Fibroblast of peridontal ligament (primary cell): ENCODE measurements at regions not wholly inside any gene's neighbourhood (a gene's known extent, or its start where the extent isn't known, plus 50 kb on each side); places are given as distances from the start of the nearest gene placed in this dataset.
"Not testable (repeated sequence)": the region's sequence is repeated elsewhere in the genome, so short reads cannot be mapped to it uniquely, and the experiment has no call there.

ENCODE experiments used
- DNase-seq: peaks from one replicate; pipeline ENCODE4 v3.0.0-alpha.2; 2010; ENCODE audit errors: extremely low read depth

GRCh38 chr3:522888-523287 is 326.3 kb downstream of the CHL1 start:
- no peak for DNase-seq

- no peak for DNase-seq
Measured at GRCh38 chr3:525415-525814, 328.9 kb downstream of the CHL1 start.

DNA sequence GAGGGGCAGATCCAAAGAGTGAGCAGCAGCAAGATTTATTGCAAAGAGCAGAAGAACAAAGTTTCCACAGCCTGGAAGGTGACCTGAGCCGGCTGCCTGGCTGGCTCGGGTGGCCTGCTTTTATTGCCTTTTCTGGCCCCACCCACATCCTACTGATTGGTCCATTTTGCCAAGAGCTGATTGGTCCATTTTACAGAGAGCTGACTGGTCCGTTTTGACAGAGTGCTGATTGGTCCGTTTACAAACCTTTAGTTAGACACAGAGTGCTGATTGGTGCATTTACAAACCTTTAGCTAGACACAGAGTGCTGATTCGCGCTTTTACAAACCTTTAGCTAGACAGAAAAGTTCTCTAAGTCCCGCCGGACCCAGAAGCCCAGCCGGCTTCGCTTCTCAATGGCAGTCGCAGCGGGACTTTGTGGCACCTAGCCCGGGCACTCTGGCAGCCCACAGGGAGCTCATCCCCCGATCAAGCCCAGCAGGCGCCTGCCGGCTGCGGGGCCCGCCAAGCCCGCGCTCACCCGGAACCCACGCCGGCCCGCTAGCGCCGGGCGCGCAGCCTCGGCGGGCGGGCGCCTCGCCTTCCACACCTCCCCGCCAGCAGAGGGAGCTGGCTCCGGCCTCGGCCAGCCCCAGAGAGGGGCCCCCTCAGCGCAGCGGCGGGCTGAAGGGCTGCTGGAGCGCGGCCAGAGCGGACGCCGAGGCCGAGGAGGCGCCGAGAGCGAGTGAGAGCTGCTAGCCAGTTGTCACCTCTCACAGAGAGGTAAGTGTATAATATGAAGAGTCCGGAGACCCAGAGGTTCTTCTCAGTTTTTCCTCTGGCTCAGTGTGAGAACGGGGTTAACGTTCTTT is 339.2 kb downstream of the CHL1 start:
- peak; percentile 51 for DNase-seq

GRCh38 chr3:536417-536813 is 339.9 kb downstream of the CHL1 start:
- no peak for DNase-seq

DNA sequence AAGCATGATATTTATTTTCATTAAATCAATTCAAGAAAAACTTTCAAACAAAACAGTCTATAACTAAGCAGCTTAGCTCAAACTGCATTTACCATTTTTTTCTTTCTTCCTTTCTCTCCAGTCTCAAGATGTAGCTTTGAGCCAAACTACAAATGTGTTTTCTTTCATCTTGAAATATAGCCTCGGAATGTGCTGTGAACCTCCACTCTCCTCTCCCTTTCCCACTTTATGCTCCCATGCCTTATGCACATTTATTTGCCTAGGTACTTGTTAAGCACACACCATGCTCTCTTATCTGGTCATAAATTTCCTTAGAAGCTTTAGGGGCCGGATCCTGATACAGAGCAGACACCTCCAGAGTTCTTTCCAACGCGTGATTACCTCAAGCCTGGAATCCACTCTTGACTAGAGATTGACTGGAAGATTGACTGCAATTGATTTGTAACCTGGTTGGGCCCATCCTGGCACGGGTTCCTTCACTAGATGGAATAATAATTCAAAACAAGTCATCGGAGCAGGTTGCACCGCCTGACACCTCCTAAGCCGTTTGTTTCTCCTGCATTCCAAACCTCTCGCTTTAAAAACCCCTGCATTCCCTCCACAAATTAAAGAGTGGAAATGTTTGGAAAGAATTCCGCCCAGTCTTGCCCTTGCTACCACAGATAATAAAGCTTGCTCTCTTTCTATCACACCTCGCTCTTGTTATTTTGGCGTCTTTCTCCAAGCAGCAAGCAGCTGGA is 344.7 kb downstream of the CHL1 start:
- DNase-seq, result no peak

GRCh38 chr3:542021-542420 is 345.5 kb downstream of the CHL1 start:
- DNase-seq, result no peak

- DNase-seq, result no peak
Measured at GRCh38 chr3:549636-550035, 353.1 kb downstream of the CHL1 start.

DNA sequence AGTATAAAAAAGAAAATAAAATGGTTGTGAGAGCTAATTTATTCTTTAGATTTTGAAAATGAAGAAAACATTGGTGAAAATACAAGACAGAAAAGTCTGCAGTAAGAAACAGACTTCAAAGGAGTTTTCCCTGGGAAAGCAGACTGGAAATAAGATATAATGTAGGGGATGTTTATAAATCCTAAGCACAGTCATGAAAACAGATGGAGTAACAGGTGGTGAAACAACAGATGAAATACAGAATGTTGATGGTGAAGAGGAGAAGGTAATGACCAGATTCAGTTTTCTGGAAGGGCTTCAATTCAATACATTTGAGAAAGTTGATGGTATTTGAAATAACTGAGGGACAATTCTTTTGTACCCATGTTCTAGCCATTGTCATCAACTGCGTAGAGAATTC is 353.9 kb downstream of the CHL1 start:
- DNase-seq, result no peak

- no peak for DNase-seq
Measured at GRCh38 chr3:557972-558371, 361.4 kb downstream of the CHL1 start.

- DNase-seq, result no peak
Measured at GRCh38 chr3:567488-568185, 371.1 kb downstream of the CHL1 start.

DNA sequence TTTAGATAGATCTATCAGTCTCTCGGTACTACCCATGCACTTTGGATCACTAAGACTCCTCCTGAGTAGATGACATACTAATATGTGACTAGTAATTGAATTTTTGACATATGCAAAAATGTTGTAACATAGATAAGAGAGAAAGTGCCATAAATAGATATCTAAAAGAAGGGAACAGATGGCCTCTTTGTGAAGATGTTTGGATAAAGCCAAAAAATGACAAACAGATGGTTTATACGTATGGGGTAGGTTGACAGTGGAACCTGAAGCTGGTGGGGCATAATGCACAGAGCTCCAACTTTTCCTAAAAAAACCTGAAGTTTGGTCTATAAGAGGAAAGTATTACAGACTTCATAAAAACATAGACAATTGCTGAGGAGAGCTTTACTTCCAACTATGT is 383.0 kb downstream of the CHL1 start:
- DNase-seq, result not testable (repeated sequence)

DNA sequence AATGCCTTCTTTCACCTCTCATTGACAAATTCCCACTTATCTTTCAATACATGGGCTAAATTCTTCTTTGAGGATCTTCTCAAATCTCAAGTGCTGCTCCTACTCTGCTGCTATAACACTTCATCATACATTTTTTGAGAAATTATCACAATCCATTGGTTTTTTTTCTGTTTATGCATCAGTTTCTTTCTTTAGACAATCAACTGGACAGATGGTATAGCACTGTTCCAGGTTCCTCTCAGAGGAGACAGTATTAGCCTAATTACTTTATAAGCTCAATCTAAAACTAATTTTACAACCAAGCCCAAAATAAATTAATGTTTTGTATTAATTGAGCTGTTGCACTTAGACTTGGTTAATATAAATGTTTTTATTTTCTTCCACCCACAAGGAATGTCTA is 392.5 kb downstream of the CHL1 start:
- not testable (repeated sequence) for DNase-seq

DNA sequence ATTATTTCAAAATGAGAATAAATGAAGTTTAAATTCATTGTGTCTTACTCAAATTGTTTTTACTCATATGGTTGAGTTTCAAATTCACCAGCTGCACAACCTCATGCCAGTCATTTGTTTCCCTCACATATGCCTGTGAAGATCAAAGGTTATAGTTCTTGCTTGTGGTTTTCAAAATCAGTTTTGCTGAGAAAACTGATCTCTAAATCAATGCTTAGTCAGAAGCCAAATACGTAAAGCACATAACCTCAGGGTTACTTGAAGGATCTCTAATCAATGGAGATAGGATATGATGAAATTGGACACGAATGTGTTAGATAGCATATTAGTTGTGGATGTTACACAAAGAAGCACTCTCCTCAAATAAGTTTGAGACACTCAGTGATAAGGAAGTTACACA is 400.7 kb downstream of the CHL1 start:
- DNase-seq, result not testable (repeated sequence)

- DNase-seq, result not testable (repeated sequence)
Measured at GRCh38 chr3:597746-598145, 401.2 kb downstream of the CHL1 start.

DNA sequence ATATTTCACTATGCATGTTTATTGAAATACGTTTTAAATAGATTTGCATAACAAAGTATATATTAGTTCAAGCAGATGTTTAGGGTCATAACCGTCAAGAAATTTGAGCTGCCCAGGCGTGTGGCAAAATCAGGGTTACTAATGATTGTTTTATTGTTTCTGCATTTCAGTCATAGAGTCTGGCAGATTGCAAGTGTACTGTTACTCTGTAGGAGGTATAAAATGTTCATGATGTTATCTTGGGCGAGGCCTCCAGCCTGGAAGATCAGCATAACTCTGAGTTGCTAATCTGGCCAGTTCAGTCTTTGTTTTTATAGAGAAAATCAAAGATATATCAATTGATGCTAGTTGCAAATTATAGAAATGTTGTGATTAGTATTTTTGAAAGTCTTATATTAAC is 410.9 kb downstream of the CHL1 start:
- DNase-seq, result not testable (repeated sequence)

- no peak for DNase-seq
Measured at GRCh38 chr3:621714-622113, 425.2 kb downstream of the CHL1 start.

DNA sequence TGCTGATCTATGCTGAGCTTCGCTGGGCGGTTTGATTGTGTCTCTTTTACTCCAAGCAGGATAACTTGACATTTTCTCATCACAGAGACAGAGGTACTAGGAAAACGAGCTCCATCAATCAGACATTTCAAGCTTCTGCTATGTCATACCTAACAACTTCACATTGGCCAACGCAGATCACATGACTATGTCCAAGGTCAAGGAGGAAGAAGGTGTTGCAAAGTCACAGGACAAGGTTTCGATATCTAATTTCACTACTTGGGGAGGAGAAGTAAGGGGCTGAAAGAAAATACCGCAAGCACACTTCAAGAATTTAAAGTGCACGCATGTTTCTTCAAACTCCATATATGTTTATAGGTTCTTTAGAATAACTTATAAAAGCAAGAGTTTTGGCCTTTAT is 425.8 kb downstream of the CHL1 start:
- no peak for DNase-seq

DNA sequence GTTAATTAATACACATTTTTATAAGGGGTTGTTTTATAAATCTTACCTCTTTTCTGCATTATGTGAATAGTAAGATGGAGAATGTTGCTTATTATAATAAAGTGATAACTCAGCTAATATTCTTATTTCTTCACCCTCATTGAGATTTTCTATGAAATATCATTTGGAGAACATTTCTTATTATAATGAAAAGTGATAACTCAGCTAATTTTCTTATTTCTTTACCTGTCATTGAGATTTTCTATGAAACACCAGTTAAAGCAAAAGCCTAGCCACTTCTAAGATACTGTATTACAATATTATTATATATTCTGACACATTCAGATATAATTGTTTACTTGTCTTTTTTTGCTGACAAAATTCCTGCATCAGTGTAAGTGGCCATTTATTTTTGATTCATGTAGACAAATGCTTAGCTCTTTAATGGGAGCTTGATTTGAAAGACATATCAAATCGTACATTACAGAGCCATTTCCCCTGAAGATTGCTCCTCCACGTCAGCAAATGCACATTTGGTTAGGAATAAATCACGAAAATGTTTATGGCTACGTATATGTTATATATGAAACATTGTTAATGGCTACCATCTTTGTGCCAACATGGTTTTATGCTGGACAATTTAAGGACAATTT is 427.5 kb downstream of the CHL1 start:
- no peak for DNase-seq

DNA sequence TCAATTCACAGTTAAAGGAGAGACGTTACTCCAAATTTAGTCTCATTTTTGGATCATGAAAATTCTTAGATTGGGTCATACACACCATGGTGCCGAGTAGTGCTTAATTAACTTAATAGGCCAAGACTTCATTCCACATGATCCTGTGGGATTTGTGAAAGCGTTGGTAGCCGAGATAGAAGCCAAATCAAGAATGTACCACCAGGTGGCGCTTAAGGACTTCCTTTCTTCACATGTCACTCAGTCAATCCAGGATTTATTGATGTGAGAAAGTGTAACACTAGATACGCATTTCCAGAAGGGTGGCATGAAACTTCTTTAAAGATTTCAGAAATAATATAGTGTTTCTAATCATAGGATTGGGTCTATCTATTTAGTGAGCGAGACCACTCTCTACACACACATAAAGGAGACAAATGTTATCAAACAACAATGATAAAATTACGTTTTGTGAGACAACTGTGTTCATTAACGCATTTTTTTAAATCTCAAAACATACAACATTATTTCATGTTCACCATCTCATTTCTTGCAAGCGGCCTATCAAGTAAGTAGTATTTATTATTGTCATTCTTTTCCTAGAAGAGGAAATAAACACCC is 436.1 kb downstream of the CHL1 start:
- peak; percentile 34 for DNase-seq

GRCh38 chr3:634511-634910 is 437.9 kb downstream of the CHL1 start:
- DNase-seq, result no peak

- no peak for DNase-seq
Measured at GRCh38 chr3:635393-635792, 438.8 kb downstream of the CHL1 start.

DNA sequence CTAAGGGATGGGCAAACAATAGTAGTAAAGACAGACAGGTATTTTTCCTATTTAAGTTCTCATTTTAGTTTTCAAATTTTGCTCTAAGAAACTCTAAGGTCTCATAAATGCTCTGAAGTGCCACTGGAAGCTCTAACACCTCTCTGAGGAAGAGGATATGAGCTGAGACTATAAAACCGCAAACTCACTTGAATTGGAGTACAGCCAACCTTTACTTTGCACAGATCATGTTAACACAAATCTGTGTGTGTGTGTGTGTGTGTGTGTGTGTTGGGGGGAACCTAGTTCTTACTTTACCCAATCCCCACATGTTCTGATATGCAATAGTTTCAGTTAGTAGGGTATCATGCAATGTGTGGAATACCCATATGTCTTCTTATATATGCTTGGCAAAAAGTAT is 446.8 kb downstream of the CHL1 start:
- DNase-seq, result no peak
